Prostate gland (tissue), 2 donors: ENCODE measurements at regions not wholly inside any gene's neighbourhood (a gene's known extent, or its start where the extent isn't known, plus 50 kb on each side); places are given as distances from the start of the nearest gene placed in this dataset.

Experiments used
- DNase-seq: peaks from one replicate; pipeline ENCODE4 v3.0.0-alpha.2; 2019; ENCODE audit warnings: low spot score
- H3K27ac ChIP-seq, 2 donors: fragments of 200-600 bp; sonication (generic); 2 replicates each; pipeline ENCODE4 v1.5.1; 2017 to 2019
- H3K27me3 ChIP-seq: fragments of 200-600 bp; sonication (generic); replicated peaks from 2 replicates; pipeline ENCODE4 v1.5.1; 2019; ENCODE audit not compliant: insufficient read depth
- H3K36me3 ChIP-seq, 2 donors: fragments of 200-600 bp; sonication (generic); 1 replicate in 1 of 2; 2 replicates in 1 of 2; pipeline versions ENCODE4 v1.5.1 to v1.8.1; 2017 to 2019
- H3K4me1 ChIP-seq: fragments of 200-600 bp; sonication (generic); replicated peaks from 2 replicates; pipeline ENCODE4 v1.5.1; 2019
- H3K4me3 ChIP-seq, 2 donors: fragments of 200-600 bp; sonication (generic); 2 replicates each; pipeline ENCODE4 v1.5.1; 2017 to 2019
- H3K9me3 ChIP-seq: fragments of 200-600 bp; sonication (generic); 2 replicates; pipeline ENCODE4 v1.5.1; 2017
- CTCF ChIP-seq, 4 experiments: fragments of 200-600 bp in 2 of 4; fragments of 450-650 bp in 2 of 4; sonication (generic) in 2 of 4; IDR thresholded peaks; 1 replicate in 3 of 4; 2 replicates in 1 of 4; pipeline ENCODE4 v1.5.1; 2016 to 2019; ENCODE audit warnings: antibody characterized with exemption in 4 of 4, mild to moderate bottlenecking in 2 of 4, moderate library complexity in 2 of 4
- POLR2A ChIP-seq: fragments of 450-650 bp; IDR thresholded peaks from one replicate; pipeline ENCODE4 v1.6.1; 2016; ENCODE audit warnings: antibody characterized with exemption, mild to moderate bottlenecking
- POLR2AphosphoS5 ChIP-seq: sonication (generic); formaldehyde crosslinking; IDR thresholded peaks from one replicate; pipeline ENCODE4 v1.6.1; 2017; ENCODE audit warnings: antibody characterized with exemption
- WGBS: methylation state at CpG from one replicate; pipeline ENCODE4 v1.1.5; 2018; 5-methylcytosine and 5-hydroxymethylcytosine counted together
- intact Hi-C: fragments of 100-400 bp; cut with DNase I; formaldehyde crosslinking; loops from one replicate; pipeline ENCODE4 v1.14.2; 2022

GRCh38 chr14:36396798-36397197, 76.4 kb upstream of the MBIP start:
- Histone ChIP-seq H3K4me3 (no peak overlapping the region), H3K36me3 (no peaks in the 10 kb centered on the region), H3K27ac (no peak overlapping the region), H3K27me3 (no peaks in the 10 kb centered on the region), H3K9me3 (no peaks in the 10 kb centered on the region), H3K4me1 (no peaks in the 10 kb centered on the region)
- intact Hi-C loops: no loop called here
- TF ChIP-seq POLR2A (no peak), CTCF (IDR thresholded peaks at IDR 0.05) (no peak), POLR2AphosphoS5 (no peak)
- no peak for DNase-seq

- H3K36me3 ChIP-seq: no peaks in the 10 kb centered on the region
- TF ChIP-seq POLR2AphosphoS5 (no peak), POLR2A (no peak), CTCF (IDR thresholded peaks at IDR 0.05) (no peak)
- no peak overlapping the region for H3K4me3 ChIP-seq
- no peaks in the 10 kb centered on the region for H3K4me1 ChIP-seq
- H3K27ac ChIP-seq: no peak overlapping the region
- intact Hi-C loops: no loop called here
- WGBS: 0% methylated on average over 1 of the region's 1 CpG
- no peaks in the 10 kb centered on the region for H3K27me3 ChIP-seq
- no peak for DNase-seq
- no peaks in the 10 kb centered on the region for H3K9me3 ChIP-seq
These were observed 74.2 kb upstream of the MBIP start for GRCh38 chr14:36394593-36394992.

DNA sequence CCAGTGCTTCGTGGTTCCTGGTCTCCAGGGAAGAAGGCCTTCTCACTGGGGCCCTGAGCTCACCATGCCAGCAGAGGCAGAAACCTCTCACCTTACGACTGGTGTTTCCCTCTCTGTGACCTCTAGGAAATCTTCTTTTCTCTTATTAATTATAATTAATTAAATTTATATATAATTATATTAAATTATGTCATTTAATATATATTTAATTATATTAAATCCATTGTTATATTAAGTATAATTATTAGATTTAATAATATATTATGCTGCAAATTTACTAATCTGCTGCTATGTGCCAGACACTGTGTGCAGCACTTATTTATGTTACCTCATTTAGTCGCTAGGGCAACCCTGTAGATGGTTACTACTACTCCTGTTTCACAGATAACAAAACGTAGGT, 70.3 kb upstream of the MBIP start:
- Histone ChIP-seq H3K9me3 (no peaks in the 10 kb centered on the region), H3K27me3 (no peaks in the 10 kb centered on the region), H3K4me3 (no peak overlapping the region), H3K27ac (no peak overlapping the region), H3K4me1 (no peaks in the 10 kb centered on the region), H3K36me3 (no peaks in the 10 kb centered on the region)
- intact Hi-C loops: no loop called here
- TF ChIP-seq POLR2A (no peak), POLR2AphosphoS5 (no peak), CTCF (IDR thresholded peaks at IDR 0.05) (no peak)
- DNase-seq: no peak
- 82% methylated on average over 4 of the region's 4 CpGs for WGBS

GRCh38 chr14:36383767-36384431, 63.5 kb upstream of the MBIP start:
- no peaks in the 10 kb centered on the region for H3K4me1 ChIP-seq
- no peaks in the 10 kb centered on the region for H3K36me3 ChIP-seq
- no peak overlapping the region for H3K4me3 ChIP-seq
- 41% methylated on average over 7 of the region's 7 CpGs for WGBS
- no peaks in the 10 kb centered on the region for H3K27me3 ChIP-seq
- peak; percentile 44 for DNase-seq
- intact Hi-C loops: no loop called here
- H3K9me3 ChIP-seq: no peaks in the 10 kb centered on the region
- H3K27ac ChIP-seq: peak overlapping the region in 1 of 2 donors; percentile 34
- TF ChIP-seq CTCF (IDR thresholded peaks at IDR 0.05): no peak
- no peak for TF ChIP-seq POLR2A
- peak; percentile 15 for TF ChIP-seq POLR2AphosphoS5

GRCh38 chr14:36373982-36374673, 53.7 kb upstream of the MBIP start:
- intact Hi-C loops: no loop called here
- WGBS: 23% methylated on average over 4 of the region's 4 CpGs
- DNase-seq: peak; percentile 67
- TF ChIP-seq POLR2AphosphoS5 (peak; percentile 50), POLR2A (no peak), CTCF (IDR thresholded peaks at IDR 0.05) (peak; percentile 61 to 76 (median 69))
- H3K27me3 ChIP-seq: no peaks in the 10 kb centered on the region
- H3K4me3 ChIP-seq: no peak overlapping the region
- H3K9me3 ChIP-seq: no peaks in the 10 kb centered on the region
- no peak overlapping the region for H3K27ac ChIP-seq
- no peaks in the 10 kb centered on the region for H3K4me1 ChIP-seq
- no peaks in the 10 kb centered on the region for H3K36me3 ChIP-seq
